WERI-Rb-1 (cell line): ENCODE measurements at regions not wholly inside any gene's neighbourhood (a gene's known extent, or its start where the extent isn't known, plus 50 kb on each side); places are given as distances from the start of the nearest gene placed in this dataset.
"Not testable (repeated sequence)": the region's sequence is repeated elsewhere in the genome, so short reads cannot be mapped to it uniquely, and the experiment has no call there.

Experiments used
- DNase-seq: peaks from one replicate; pipeline ENCODE4 v3.0.0-alpha.2; 2020
- H3K27ac ChIP-seq: fragments of 250-450 bp; sonication (Bioruptor Pico); 2 replicates; pipeline ENCODE4 v1.5.1; 2020; ENCODE audit warnings: mild to moderate bottlenecking, moderate library complexity
- H3K27me3 ChIP-seq: fragments of 250-450 bp; sonication (Bioruptor Pico); 2 replicates; pipeline ENCODE4 v1.5.1; 2021; ENCODE audit warnings: mild to moderate bottlenecking, low read depth, moderate library complexity; ENCODE audit not compliant: insufficient read depth, severe bottlenecking
- H3K36me3 ChIP-seq: fragments of 250-450 bp; sonication (Bioruptor Pico); 2 replicates; pipeline ENCODE4 v1.5.1; 2020; ENCODE audit warnings: mild to moderate bottlenecking, moderate library complexity
- H3K4me3 ChIP-seq: 2 replicates; pipeline ENCODE4 v1.5.1; 2011; ENCODE audit warnings: low read depth, mild to moderate bottlenecking, control low read depth, low read length
- H3K9me3 ChIP-seq: fragments of 250-450 bp; sonication (Bioruptor Pico); 2 replicates; pipeline ENCODE4 v1.5.1; 2021; ENCODE audit warnings: mild to moderate bottlenecking, moderate library complexity; ENCODE audit not compliant: severe bottlenecking
- TF ChIP-seq, protein P1 (sequence below): IDR thresholded peaks from 2 replicates; pipeline ENCODE4 v1.5.1; 2011; ENCODE audit warnings: low read depth, mild to moderate bottlenecking, control low read depth, inconsistent platforms, low read length

DNA sequence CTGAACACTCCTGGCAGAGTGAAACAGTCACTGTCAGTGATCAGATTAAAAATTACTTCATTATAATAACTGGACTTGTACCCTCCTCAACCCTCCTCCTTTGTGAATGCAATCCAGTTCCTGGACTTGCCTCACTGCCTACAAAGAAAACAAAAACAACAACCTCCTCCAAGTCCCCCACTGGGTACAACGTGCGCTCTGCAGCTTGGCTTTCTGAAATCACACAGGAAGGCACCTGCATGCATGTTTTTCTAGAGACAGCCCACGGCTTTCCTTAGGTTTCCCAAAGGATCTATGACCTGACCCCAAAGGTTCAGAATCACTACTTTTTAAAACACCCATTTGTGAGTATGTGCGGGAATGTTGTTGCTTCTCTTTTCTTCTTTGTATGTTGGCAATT, 61.4 kb upstream of the TUBA3E start:
- Histone ChIP-seq H3K27me3 (no peaks in the 10 kb centered on the region), H3K36me3 (no peaks in the 10 kb centered on the region), H3K4me3 (no peak overlapping the region), H3K27ac (no peak overlapping the region), H3K9me3 (no peaks in the 10 kb centered on the region)
- DNase-seq, result no peak
- TF ChIP-seq, protein P1, sequence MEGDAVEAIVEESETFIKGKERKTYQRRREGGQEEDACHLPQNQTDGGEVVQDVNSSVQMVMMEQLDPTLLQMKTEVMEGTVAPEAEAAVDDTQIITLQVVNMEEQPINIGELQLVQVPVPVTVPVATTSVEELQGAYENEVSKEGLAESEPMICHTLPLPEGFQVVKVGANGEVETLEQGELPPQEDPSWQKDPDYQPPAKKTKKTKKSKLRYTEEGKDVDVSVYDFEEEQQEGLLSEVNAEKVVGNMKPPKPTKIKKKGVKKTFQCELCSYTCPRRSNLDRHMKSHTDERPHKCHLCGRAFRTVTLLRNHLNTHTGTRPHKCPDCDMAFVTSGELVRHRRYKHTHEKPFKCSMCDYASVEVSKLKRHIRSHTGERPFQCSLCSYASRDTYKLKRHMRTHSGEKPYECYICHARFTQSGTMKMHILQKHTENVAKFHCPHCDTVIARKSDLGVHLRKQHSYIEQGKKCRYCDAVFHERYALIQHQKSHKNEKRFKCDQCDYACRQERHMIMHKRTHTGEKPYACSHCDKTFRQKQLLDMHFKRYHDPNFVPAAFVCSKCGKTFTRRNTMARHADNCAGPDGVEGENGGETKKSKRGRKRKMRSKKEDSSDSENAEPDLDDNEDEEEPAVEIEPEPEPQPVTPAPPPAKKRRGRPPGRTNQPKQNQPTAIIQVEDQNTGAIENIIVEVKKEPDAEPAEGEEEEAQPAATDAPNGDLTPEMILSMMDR, result no peak

DNA sequence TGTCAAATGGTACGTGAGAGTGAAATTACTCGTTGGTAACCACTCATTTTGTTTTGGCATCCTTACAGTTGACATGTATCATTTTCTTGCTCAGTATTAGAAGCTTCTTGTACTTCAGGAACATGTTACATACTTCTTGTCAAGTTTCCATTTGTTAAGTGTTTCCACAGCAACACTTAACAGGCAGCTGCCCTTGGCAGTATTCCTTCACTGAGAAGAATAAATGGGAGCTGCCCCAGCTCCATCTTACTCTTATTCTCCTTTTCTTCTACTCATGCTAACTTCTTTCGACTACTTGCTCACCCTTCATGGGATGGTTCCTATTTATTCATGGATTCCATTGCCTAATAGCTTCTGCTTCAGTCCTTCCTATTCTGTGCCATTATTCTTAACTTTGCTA, 60.1 kb upstream of the TUBA3E start:
- H3K27me3 ChIP-seq, result no peaks in the 10 kb centered on the region
- H3K27ac ChIP-seq, result no peak overlapping the region
- H3K4me3 ChIP-seq, result no peak overlapping the region
- TF ChIP-seq, protein P1, result no peak
- DNase-seq, result no peak
- no peaks in the 10 kb centered on the region for H3K9me3 ChIP-seq
- no peaks in the 10 kb centered on the region for H3K36me3 ChIP-seq

DNA sequence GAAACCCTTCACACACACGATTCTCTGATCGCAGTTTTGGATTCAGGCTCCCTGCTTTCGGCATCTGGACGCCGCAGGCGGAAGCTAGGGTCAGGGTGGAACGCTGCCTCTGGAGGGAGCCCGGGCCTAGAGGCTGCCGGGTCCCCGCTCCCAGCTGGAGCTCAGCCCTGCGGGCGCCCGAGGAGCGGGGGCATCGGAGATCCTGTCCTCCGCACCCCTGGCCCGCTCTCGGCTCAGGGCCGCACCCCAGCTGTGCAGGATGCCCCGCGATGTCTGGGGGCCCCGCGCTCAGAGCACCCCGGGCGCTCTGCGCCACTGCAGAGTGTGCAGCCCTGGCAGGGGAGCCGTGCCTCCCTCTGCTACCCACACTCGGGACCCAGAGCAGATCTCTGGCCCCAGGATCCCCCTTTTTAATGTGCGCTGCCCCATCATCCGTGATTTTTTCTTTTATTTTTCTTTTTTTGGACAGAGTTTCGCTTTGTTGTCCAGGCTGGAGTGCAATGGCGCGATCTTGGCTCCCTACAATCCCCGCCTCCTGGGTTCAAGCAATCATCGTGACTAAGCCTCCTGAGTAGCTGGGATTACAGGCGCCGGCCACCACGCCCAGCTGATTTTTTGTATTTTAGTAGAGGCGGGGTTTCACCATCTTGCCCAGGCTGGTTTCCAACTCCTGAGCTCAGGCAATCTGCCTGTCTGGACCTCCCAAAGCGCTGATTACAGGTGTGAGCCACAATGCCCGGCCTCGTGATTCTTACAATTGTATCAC, 54.8 kb upstream of the TUBA3E start:
- peak overlapping the region; percentile 83 for H3K27ac ChIP-seq
- peak overlapping the region; percentile 84 for H3K4me3 ChIP-seq
- no peaks in the 10 kb centered on the region for H3K9me3 ChIP-seq
- TF ChIP-seq, protein P1, result peak; percentile 53
- DNase-seq, result peak; percentile 82
- no peaks in the 10 kb centered on the region for H3K27me3 ChIP-seq
- H3K36me3 ChIP-seq, result no peaks in the 10 kb centered on the region

DNA sequence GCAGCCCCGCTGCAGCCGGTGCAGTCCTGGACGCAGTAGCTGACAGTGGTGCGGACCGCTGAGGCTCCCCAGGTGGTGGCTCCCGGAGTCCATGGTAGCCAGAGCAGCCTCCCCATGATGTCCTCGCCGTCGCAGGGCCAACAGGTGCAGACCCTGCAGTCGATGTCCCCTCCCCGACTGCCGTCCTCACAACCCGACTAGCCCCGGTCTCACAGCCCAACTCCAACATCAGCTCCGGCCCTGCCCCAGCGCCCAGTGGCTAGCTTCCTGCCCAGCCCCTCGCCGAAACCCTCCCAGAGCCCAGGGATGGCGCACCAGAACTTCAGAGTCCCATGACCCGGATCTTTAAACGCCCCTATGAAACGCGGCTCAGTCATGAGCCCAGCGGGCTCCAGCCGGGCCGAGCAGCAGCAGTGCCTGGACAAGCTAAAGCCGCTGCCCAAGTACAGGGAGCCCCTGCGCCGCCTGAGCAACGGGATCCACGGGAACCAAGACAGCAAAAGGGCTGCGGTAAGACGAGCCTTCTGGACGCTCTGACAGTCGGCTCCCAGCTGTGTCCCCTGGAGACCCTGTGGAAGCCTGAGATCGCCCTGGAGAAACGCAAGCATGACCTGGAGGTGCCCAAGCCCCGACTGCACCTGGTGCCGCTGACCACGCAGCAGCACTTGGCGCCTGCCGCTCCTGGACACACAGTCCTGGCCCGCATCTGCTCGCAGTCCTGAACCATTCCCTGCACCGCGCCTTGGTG, 53.8 kb upstream of the TUBA3E start:
- TF ChIP-seq, protein P1, result no peak
- Histone ChIP-seq H3K27ac (no peak overlapping the region), H3K9me3 (no peaks in the 10 kb centered on the region), H3K4me3 (peak overlapping the region; percentile 84), H3K27me3 (no peaks in the 10 kb centered on the region), H3K36me3 (no peaks in the 10 kb centered on the region)
- DNase-seq, result peak; percentile 19

DNA sequence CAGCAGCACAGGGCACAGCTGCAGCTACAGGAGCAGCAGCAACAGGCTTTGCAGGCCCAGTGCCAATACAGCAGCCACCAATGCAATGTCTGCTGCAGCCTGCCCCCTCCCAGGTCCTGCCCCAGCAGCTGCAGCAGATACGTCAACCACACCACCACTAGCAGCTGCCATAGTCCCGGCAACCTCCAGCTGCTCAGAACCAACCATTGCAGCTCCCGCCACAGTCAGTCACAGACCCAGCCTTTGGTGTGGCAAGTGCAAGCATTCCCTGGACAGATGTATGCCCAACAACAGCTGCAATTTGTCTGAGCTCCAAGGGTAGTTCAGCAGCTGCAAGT, 53.3 kb upstream of the TUBA3E start:
- Histone ChIP-seq H3K27ac (no peak overlapping the region), H3K9me3 (no peaks in the 10 kb centered on the region), H3K27me3 (no peaks in the 10 kb centered on the region), H3K36me3 (no peaks in the 10 kb centered on the region), H3K4me3 (0 out of 2 replicates have a peak overlapping the region, but pooled peaks have one; percentile 84)
- DNase-seq, result no peak
- TF ChIP-seq, protein P1, result no peak

DNA sequence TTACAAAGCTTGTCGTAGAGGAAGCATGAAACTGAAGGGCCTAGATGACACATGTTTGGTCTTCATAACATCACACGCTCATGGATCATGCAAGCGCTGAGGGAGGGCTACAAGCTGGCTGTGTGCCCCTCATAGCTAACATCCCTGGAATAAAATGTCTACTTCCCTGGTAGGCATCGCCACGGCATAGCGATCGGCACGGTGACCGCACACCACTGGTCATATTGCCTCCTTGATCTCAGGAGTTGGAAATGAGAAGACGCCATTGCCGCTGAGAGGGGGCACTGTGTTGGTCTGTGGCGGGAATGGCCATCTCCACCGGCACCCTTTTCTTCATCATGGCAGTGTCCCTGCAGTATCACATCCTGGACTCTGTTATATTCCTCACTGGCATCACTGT, 50.1 kb upstream of the TUBA3E start:
- H3K9me3 ChIP-seq, result not testable (repeated sequence)

More for the DNA sequence above, 50.1 kb upstream of the TUBA3E start:
- not testable (repeated sequence) for H3K36me3 ChIP-seq, H3K4me3 ChIP-seq, H3K27me3 ChIP-seq, H3K27ac ChIP-seq, DNase-seq
